SK-MEL-5 (cell line): ENCODE measurements at regions not wholly inside any gene's neighbourhood (a gene's known extent, or its start where the extent isn't known, plus 50 kb on each side); places are given as distances from the start of the nearest gene placed in this dataset.
"Not testable (repeated sequence)": the region's sequence is repeated elsewhere in the genome, so short reads cannot be mapped to it uniquely, and the experiment has no call there.

ENCODE experiments used
- DNase-seq: peaks from one replicate; pipeline ENCODE4 v3.0.0-alpha.2; 2016; ENCODE audit warnings: low read depth, low spot score
- in situ Hi-C: cut with HindIII; loops from 2 replicates; pipeline ENCODE4 v1.10.0; 2016; ENCODE audit warnings: low sequenced_read_pairs, high pct_unique_total_duplicates, low pct_unique_long_range_greater_than_20kb
- small RNA-seq, 2 experiments: library from RNA; depleted of rRNA; stranded (forward); fragments of <200 nt; gene quantifications; one replicate each; pipeline ENCODE3, GENCODE V24; 2014

DNA sequence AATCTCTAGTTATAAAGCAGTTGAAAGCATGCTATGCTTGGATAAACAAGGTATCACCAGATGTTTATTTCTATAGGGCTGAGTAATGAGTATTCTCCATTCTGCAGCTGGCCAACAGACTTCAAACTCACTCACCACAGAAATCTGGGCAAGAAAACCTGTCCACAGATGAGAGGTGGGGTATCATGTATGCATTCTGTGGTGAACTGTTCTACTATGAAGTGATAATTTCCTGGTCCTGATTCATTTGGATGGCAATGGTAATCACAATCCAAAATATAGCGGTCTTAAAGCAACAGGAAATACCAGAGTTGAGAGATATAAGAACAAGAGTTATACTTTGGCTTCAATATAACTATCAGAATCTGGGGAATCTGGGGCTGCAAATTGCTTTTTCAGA lies 65.9 kb upstream of the EFNA5 start:
- in situ Hi-C loops: no loop called here
- no peak for DNase-seq

DNA sequence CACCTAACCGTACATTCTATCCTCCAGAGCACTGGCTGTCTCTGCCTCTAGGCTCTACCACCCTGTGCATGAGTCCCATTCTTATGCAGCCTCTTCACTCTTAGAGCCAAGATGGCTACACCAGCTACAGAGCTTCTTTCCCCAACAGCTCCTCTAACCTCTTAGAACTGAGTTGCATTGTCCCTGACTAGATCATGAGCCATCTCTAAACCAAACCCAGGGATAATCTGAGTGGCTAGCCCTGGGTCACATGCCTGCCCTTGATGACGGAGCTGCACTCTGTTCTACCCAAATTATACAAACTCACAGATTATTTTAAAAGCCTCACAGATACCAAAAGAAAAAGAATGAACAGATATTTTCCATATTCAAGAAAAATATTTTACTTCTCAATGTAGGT lies 65.4 kb upstream of the EFNA5 start:
- DNase-seq, in situ Hi-C loops: not testable (repeated sequence)

DNA sequence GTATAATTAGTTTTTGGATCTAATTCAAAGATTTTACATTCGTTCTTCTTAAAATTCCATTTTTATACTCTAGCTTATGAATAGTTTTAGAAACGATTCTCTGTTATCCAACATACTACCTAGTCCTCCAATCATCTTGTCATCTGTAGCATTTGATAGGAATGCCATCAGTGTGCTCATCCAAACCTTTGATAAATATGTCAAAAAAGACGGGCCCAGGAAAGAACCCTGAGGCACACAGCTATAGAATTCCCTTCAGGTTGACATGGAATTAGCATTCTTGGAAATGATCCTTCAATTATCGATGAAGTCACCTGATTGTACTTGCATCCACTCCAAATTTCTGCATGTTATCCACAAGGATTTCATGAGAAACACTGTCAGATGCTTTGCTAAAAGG lies 64.8 kb upstream of the EFNA5 start:
- in situ Hi-C loops: no loop called here
- DNase-seq: no peak

DNA sequence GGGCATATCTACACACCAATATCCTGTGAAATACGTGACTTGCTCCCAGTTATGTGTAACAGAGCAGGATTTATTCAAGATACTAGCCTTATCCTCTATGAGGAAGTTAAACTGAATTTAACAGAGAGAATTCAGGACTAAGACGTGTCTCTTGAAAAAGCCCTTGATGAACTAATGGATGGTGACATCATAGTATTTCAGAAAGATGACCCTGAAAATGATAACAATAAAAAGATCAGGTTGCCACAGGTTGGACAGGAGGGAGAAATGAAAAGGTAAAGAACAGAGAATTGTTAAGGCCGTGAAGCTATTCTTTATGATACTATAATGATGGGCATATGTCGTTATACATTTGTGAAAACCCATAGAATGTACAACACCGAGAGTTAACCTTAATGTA lies 56.2 kb upstream of the EFNA5 start:
- in situ Hi-C loops: no loop called here
- no peak for DNase-seq

DNA sequence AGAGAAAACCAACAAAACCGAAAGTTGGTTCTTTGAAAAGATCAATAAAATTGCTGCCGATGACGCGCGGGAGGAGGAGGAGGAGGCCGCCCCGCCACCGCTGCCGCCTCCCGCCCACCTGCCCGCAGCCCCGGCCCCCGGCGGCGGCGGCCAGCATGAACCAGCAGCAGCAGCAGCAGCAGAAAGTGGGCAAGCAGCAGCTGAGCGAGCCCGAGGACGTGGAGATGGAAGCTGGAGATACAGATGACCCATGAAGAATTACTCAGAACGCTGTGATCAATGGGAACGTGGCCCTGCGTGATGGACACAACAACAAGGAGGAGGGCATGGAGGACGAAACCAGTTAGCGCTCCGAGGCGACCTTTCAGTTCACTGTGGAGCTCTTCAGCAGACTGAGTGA lies 53.9 kb upstream of the EFNA5 start:
- in situ Hi-C loops: no loop called here
- DNase-seq: no peak

DNA sequence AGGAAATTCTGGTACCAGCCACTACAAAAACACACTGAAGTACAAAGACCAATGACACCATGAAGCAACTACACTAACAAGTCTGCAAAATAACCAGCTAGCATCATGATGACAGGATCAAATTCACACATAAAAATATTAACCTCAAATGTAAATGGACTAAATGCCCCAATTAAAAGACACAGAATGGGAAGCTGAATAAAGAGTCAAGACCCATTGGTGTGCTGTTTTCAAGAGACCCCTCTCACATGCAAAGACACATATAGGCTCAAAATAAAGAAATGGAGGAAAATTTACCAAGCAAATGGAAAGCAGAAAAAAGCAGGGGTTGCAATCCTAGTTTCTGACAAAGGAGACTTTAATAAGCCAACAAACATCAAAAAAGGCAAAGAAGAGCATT lies 50.5 kb upstream of the EFNA5 start:
- in situ Hi-C loops, DNase-seq: not testable (repeated sequence)

Small RNA genes lying in the stretch of these regions (small RNA-seq; reads per million reads assigned to genes)
- 0.02 to 0.05 reads per million in 2 experiments for gene RN7SL782P
